Right ventricle myocardium superior (tissue), 1 donor: ENCODE measurements at regions not wholly inside any gene's neighbourhood (a gene's known extent, or its start where the extent isn't known, plus 50 kb on each side); places are given as distances from the start of the nearest gene placed in this dataset.
A peak's percentile ranks its signal among the peaks of the same experiment; 100 is the strongest.

Experiments
- ATAC-seq: fragments of 200-7000 bp; cut with Tn5 transposase; one replicate; pipeline ENCODE4 v1.9.1; 2020; ENCODE audit warnings: mild to moderate bottlenecking; ENCODE audit not compliant: poor library complexity
- DNase-seq: peaks from one replicate; pipeline ENCODE4 v3.0.0-alpha.2; 2020
- intact Hi-C: fragments of 100-400 bp; cut with DNase I; formaldehyde crosslinking; loops from one replicate; pipeline ENCODE4 v1.11.2; 2022
- donor health status: DM: no; HTN: yes; CAD: no; lungs with severe emphysema.

- DNase-seq, result peak; percentile 40
- intact Hi-C loops, result no loop called here
Observed at GRCh38 chr12:102781117-102781516, 135.9 kb downstream of the PAH start.

GRCh38 chr12:102776041-102776440 lies 141.0 kb downstream of the PAH start:
- DNase-seq, result no peak
- ATAC-seq, result no peak
- intact Hi-C loops, result no loop called here

More at GRCh38 chr12:102781117-102781516, 135.9 kb downstream of the PAH start:
- peak; percentile 10 for ATAC-seq

DNA sequence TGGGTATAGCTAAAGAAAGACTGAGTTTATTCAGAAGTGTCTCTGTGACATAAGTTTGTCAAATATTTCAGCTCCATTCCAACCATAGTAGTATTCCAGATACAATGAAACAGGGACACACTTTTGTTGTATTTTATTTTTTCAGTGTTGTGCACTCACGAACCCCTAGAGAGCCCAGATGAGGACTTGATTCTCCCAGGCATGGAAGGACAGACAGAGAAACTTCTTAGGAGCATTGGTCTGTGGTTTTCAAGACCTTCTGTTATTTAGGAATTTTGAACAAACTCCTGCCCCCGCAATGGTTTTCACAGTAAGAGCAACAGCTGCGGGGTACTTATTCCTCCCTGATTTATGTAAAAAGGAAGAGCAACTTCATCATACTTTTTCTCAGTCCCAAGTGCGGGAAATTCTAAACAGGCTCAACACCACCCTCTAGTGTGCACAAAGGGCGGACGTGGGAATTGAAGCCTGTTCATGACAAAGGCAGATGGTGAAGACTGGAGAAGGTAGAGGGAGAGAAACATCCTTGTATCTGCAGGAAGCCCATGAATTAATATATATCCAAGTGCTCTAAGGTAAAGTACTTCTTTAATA lies 147.6 kb downstream of the PAH start:
- DNase-seq, result peak; percentile 53
- intact Hi-C loops, result no loop called here
- ATAC-seq, result peak; percentile 69

DNA sequence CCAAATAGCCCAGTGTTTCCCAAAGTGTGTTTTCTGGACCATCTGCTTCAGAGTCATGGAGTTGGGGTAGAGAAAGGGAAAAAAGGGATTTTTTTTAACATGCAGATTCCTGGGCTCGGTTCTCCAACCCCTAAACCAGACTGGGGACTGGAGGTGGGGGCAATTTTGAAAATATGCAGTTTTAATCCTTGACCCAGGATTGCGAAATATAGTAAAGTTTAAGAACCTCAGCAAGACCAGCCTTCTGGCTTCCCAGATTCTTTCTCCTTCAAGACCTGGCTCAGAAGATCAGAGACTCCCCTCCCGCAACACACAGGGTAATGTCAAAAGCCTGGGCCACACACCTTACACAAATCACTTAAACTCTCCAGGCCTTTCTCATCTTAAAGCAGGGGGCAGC lies 150.1 kb downstream of the PAH start:
- ATAC-seq (no peak), DNase-seq (no peak)
- intact Hi-C loops, result no loop called here

DNA sequence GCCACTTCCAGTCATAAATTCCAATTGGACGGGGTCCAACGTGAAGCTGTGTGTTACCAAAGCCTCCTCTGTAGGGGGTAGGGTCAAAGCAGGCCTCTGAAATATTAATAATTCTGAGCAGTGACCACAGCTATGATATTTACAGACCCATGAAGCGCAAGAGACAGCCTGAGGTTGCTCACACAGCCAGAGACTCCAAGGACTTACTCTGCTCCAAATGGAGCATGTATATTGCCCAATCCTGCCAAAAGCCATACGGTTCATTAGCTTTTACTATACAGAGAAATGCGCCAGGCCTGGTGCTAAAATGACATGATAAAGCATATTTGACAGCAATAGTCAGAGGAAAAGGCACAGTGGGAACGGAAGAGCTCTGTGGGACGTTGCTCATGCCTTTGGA lies 151.3 kb downstream of the PAH start:
- no peak for DNase-seq
- intact Hi-C loops, result no loop called here
- no peak for ATAC-seq

- ATAC-seq, result no peak
- DNase-seq, result no peak
- intact Hi-C loops, result no loop called here
Observed at GRCh38 chr12:102763471-102763870, 153.6 kb downstream of the PAH start.

DNA sequence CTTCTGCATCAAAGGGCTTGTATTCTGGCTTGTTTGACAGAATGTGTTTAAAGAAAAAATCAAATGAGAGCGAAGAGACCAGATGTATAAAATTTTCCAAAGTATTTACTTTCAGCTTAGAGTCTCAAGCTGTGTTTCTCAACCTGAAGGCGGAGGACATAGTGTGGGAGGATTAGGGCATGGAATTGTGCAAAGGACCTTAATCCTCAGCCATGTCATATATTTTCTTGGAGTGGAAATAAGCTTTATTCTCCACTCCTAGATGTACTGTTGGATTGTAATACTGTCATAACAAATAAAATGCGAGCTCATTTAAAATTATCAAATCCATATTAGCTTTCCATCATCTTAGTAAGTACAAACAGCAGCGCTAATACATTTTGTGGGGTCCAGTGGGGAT lies 154.0 kb downstream of the PAH start:
- no peak for ATAC-seq
- intact Hi-C loops, result no loop called here
- no peak for DNase-seq

DNA sequence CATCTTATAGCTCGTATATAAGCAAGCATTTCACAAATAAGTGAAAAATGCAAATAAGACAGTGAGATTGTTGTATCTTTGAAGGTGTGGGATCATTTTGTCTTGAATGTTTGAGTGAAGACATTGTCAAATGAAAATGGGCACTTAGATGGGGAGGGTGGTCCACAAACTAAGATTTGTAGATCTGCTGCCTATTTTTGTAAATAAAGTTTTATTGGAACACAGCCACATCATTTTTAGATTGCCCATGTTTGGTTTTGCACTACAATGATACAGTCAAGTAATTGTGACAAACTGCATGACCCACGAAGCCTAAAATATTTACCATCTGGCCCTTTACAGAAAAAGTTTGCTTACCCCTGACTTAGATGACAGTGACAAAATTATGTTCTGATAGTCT lies 156.7 kb downstream of the PAH start:
- DNase-seq, result no peak
- intact Hi-C loops, result no loop called here
- ATAC-seq, result no peak

GRCh38 chr12:102759466-102759865 lies 157.6 kb downstream of the PAH start:
- intact Hi-C loops, result no loop called here
- DNase-seq (no peak), ATAC-seq (no peak)

- ATAC-seq (no peak), DNase-seq (no peak)
- intact Hi-C loops, result no loop called here
Observed at GRCh38 chr12:102757882-102758226, 159.2 kb downstream of the PAH start.

DNA sequence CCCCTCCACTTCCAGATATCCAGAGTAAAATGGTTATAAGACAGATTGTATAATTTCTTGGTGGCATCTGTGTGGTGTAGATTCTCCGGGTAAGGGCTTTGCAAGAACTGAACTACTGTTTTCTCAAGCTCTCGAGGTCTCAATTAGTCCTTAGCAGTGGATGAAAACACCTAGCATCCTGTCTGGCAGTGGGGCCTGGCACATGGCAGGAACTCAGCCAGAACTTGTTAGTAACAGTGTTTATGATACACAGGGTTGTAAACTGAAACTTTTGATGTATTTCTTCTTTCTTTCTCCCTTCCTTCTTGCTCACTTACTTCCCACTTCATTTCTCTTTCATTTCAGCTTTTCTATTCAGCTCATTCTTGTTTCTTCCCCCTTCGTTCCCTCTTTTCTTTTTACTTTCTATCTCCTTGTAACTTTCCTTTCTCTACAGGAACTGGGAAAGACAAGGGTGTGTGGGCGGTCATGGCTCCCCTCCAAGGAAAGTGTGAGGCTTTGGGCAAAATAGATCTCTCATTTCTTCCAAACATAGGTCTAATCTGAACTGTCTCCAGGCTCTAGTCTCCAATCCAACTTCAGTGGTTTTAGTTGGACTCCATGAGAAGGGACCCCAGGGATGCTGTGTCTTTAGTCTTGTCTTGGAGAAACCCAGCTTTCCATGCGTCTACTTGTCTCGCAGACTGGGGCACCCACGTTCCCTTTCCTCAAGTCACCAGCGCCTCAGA lies 159.7 kb downstream of the PAH start:
- ATAC-seq (peak; percentile 68), DNase-seq (peak; percentile 70)
- intact Hi-C loops, result no loop called here

DNA sequence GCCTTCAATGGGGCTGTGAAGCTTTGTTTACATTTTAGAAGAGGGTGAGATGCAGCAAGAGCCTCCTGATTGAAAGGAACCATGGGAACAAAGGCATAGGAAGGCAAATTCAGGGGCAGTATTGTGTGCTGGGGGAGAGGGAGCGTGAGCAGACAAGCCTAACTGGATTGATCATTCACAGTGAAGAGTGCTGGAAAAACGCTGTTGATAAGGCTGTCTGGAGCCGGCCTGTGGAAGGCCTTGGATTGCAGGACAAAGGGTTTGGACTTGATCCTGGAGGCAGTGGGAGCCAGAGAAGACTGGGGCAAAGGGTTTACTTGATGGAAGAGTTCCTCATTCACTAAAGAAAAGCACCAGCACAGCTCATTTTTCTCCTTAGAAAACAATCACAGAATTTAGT lies 160.5 kb downstream of the PAH start:
- intact Hi-C loops, result no loop called here

GRCh38 chr12:102755266-102755665 lies 161.8 kb downstream of the PAH start:
- DNase-seq (no peak), ATAC-seq (no peak)
- intact Hi-C loops, result no loop called here

More for the DNA sequence above, 160.5 kb downstream of the PAH start:
- DNase-seq (peak; percentile 52), ATAC-seq (peak; percentile 70)

GRCh38 chr12:102753802-102754201 lies 163.2 kb downstream of the PAH start:
- DNase-seq (no peak), ATAC-seq (no peak)
- intact Hi-C loops, result no loop called here

- ATAC-seq (no peak), DNase-seq (no peak)
- intact Hi-C loops, result no loop called here
Observed at GRCh38 chr12:102748704-102749103, 168.3 kb downstream of the PAH start.

GRCh38 chr12:102746963-102747362 lies 170.1 kb downstream of the PAH start:
- intact Hi-C loops, result no loop called here

DNA sequence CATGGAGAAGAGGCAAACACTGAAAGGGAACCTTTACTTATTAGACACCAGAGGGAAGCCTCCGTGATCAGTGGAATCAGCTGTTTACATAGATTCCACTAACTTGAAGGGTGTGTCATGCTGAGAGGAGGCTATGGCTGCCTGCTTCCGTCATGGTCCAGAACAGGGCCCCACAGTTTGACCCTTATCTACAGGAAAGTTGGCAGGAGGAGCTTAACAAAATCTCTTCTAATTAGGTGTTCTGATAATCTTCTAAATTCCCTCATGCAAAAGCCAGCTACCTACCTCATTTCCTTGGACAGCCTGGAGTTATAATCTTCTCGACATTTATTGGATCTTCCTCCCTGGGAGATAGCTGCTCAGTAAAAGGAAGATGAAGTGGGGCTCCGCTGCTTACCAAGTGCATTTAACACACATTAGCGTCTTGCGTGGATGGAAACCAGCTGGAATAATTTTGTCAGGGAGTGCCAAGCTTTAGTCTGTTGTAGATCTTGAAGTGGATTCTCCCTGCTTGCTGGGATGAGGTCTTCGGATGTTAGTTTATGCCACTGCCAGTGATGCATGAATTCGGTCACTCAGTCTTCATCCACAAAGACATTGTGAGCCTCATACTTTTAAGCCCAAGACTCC lies 171.0 kb downstream of the PAH start:
- DNase-seq (no peak), ATAC-seq (no peak)
- intact Hi-C loops, result no loop called here

More at GRCh38 chr12:102746963-102747362, 170.1 kb downstream of the PAH start:
- no peak for ATAC-seq
- no peak for DNase-seq

GRCh38 chr12:102741196-102741595 lies 175.8 kb downstream of the PAH start:
- DNase-seq, result no peak

DNA sequence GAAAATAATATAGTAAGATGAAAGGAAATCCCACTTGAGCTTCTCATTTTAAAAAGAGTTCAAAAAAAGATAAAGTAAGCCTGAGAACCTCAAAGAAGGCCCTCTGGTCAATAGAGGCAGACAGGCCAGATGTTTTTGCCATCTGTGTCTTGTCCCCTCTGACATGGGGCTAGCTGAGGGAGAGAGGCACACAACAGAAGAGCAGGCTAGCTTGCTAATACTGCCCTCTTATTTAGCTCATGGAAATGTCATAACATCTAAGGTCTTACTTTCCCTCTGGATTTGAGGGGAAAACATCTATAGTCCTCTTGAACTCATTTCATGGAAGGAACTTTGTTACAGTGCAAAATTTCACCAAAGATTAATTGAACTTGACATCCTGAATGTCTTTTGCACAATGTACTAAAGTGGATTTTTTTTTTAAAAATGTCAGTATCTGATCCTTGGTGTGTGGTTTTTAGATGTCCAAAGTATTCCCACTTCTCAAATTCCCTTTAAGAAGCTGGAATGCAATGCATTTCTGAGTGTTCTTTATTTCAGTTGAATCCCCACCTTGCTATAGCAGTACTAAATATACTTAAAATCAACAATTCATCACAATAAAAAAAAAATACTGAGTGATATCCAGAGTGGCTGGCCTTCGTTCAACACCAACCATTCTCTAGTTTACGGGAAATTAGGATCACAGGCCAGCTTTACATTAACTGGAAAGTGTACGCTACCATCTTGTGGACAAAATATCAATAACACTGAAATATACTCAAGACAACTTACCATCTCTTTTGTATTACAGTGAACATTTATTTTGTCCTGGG lies 176.7 kb downstream of the PAH start:
- intact Hi-C loops, result no loop called here
- ATAC-seq, result no peak
- DNase-seq, result no peak

More at GRCh38 chr12:102741196-102741595, 175.8 kb downstream of the PAH start:
- ATAC-seq, result no peak
- intact Hi-C loops, result no loop called here
